Glomerular visceral epithelial cell (primary cell): ENCODE measurements at regions not wholly inside any gene's neighbourhood (a gene's known extent, or its start where the extent isn't known, plus 50 kb on each side); places are given as distances from the start of the nearest gene placed in this dataset.

Experiments used
- DNase-seq: peaks from one replicate; pipeline ENCODE4 v3.0.0-alpha.2; 2016; ENCODE audit errors: extremely low spot score

GRCh38 chr6:166842607-166843006 lies 113.7 kb downstream of the RNASET2 start:
- no peak for DNase-seq

GRCh38 chr6:166841216-166841615 lies 115.1 kb downstream of the RNASET2 start:
- DNase-seq: no peak

GRCh38 chr6:166839569-166839968 lies 116.8 kb downstream of the RNASET2 start:
- no peak for DNase-seq

GRCh38 chr6:166838987-166839386 lies 117.4 kb downstream of the RNASET2 start:
- no peak for DNase-seq

GRCh38 chr6:166836785-166837718 lies 119.3 kb downstream of the RNASET2 start:
- no peak for DNase-seq

- no peak for DNase-seq
Measured at GRCh38 chr6:166834049-166834448, 122.3 kb downstream of the RNASET2 start.

- DNase-seq: no peak
Measured at GRCh38 chr6:166830891-166831363, 125.4 kb downstream of the RNASET2 start.

- no peak for DNase-seq
Measured at GRCh38 chr6:166830185-166830890, 126.0 kb downstream of the RNASET2 start.

GRCh38 chr6:166826264-166826663 lies 130.1 kb downstream of the RNASET2 start:
- DNase-seq: no peak

GRCh38 chr6:166825553-166826145 lies 130.7 kb downstream of the RNASET2 start:
- no peak for DNase-seq

- DNase-seq: no peak
Measured at GRCh38 chr6:166824880-166825250, 131.5 kb downstream of the RNASET2 start.

GRCh38 chr6:166824146-166824879 lies 132.0 kb downstream of the RNASET2 start:
- DNase-seq: no peak

GRCh38 chr6:166822609-166823008 lies 133.7 kb downstream of the RNASET2 start:
- DNase-seq: no peak

- no peak for DNase-seq
Measured at GRCh38 chr6:166820483-166820882, 135.9 kb downstream of the RNASET2 start.

GRCh38 chr6:166820070-166820469 lies 136.3 kb downstream of the RNASET2 start:
- no peak for DNase-seq

GRCh38 chr6:166815629-166816028 lies 140.7 kb downstream of the RNASET2 start:
- no peak for DNase-seq

- DNase-seq: no peak
Measured at GRCh38 chr6:166814390-166814789, 142.0 kb downstream of the RNASET2 start.

- DNase-seq: no peak
Measured at GRCh38 chr6:166813461-166813860, 142.9 kb downstream of the RNASET2 start.

- no peak for DNase-seq
Measured at GRCh38 chr6:166810864-166811263, 145.5 kb downstream of the RNASET2 start.

- DNase-seq: no peak
Measured at GRCh38 chr6:166809721-166810120, 146.6 kb downstream of the RNASET2 start.

- DNase-seq: no peak
Measured at GRCh38 chr6:166806962-166807757, 149.2 kb downstream of the RNASET2 start.
